Common myeloid progenitor, CD34-positive (primary cell): ENCODE measurements at regions not wholly inside any gene's neighbourhood (a gene's known extent, or its start where the extent isn't known, plus 50 kb on each side); places are given as distances from the start of the nearest gene placed in this dataset.

ENCODE experiments used
- CTCF ChIA-PET: fragments of 350-600 bp; sonication (Branson Sonifier 250); formaldehyde crosslinking; loops from one replicate; lab custom pipeline; 2021; ENCODE audit warnings: antibody characterized with exemption; lab: Charles Lee
- POLR2A ChIA-PET: fragments of 350-600 bp; sonication (Branson Sonifier 250); formaldehyde crosslinking; loops from one replicate; lab custom pipeline; 2021; ENCODE audit warnings: antibody characterized with exemption; lab: Charles Lee
- DNase-seq, 3 donors: peaks; one replicate each; pipeline versions ENCODE4 v3.0.0 to v3.0.0-alpha.2; 2013
- H3K27ac ChIP-seq, 2 experiments: 1 replicate in 1 of 2; 2 replicates in 1 of 2; pipeline ENCODE4 v1.7.0; 2013; ENCODE audit warnings: inconsistent platforms in 2 of 2, low read length in 2 of 2, mild to moderate bottlenecking in 2 of 2, low read depth in 1 of 2, moderate library complexity in 1 of 2; ENCODE audit not compliant: severe bottlenecking in 2 of 2, insufficient read depth in 1 of 2, poor library complexity in 1 of 2
- H3K27me3 ChIP-seq, 5 experiments: replicated peaks in 2 of 5; 1 replicate in 3 of 5; 2 replicates in 2 of 5; pipeline versions ENCODE4 v1.6.1 to v1.7.0; 2013; ENCODE audit warnings: low read length in 4 of 5, mild to moderate bottlenecking in 2 of 5, moderate library complexity in 2 of 5, inconsistent platforms in 1 of 5; ENCODE audit not compliant: insufficient read depth in 5 of 5, control insufficient read depth in 4 of 5
- H3K36me3 ChIP-seq, 4 experiments: 1 replicate in 2 of 4; 2 replicates in 2 of 4; pipeline versions ENCODE4 v1.6.1 to v1.7.0; 2013; ENCODE audit warnings: low read length in 3 of 4, control low read depth in 1 of 4, mild to moderate bottlenecking in 1 of 4; ENCODE audit not compliant: control insufficient read depth in 4 of 4, insufficient read depth in 4 of 4
- H3K4me1 ChIP-seq, 4 experiments: 1 replicate in 3 of 4; 2 replicates in 1 of 4; pipeline versions ENCODE4 v1.6.1 to v1.7.1; 2013; ENCODE audit warnings: low read length in 3 of 4, mild to moderate bottlenecking in 3 of 4, control low read depth in 1 of 4, inconsistent platforms in 1 of 4, moderate library complexity in 1 of 4; ENCODE audit not compliant: control insufficient read depth in 4 of 4, insufficient read depth in 4 of 4; ENCODE audit errors: control extremely low read depth in 1 of 4
- H3K4me3 ChIP-seq, 7 experiments: 1 replicate in 4 of 7; 2 replicates in 3 of 7; pipeline versions ENCODE4 v1.5.1 to v1.7.0; 2013; ENCODE audit warnings: mild to moderate bottlenecking in 7 of 7, low read length in 6 of 7, moderate library complexity in 6 of 7, inconsistent platforms in 2 of 7, low read depth in 2 of 7, control low read depth in 1 of 7; ENCODE audit not compliant: insufficient read depth in 4 of 7, control insufficient read depth in 1 of 7; ENCODE audit errors: extremely low read depth in 1 of 7
- H3K9me3 ChIP-seq, 5 experiments: 1 replicate in 4 of 5; 2 replicates in 1 of 5; pipeline versions ENCODE4 v1.6.1 to v1.7.1; 2013; ENCODE audit warnings: low read length in 4 of 5, mild to moderate bottlenecking in 2 of 5, inconsistent platforms in 1 of 5, low read depth in 1 of 5, moderate library complexity in 1 of 5; ENCODE audit not compliant: control insufficient read depth in 4 of 5, insufficient read depth in 2 of 5; ENCODE audit errors: control extremely low read depth in 1 of 5
- WGBS: methylation state at CpG from one replicate; pipeline ENCODE4 v1.1.5; 2013; ENCODE audit not compliant: insufficient coverage; 5-methylcytosine and 5-hydroxymethylcytosine counted together

GRCh38 chr6:164546263-164546662 lies 763.1 kb downstream of the C6orf118 start:
- CTCF ChIA-PET, result no interaction called here
- no CpG with 5 or more reads among the region's 2 CpGs for WGBS
- H3K4me1 ChIP-seq, result no peaks in the 10 kb centered on the region
- no peak for DNase-seq
- no peaks in the 10 kb centered on the region for H3K9me3 ChIP-seq
- no peaks in the 10 kb centered on the region for H3K27me3 ChIP-seq
- POLR2A ChIA-PET, result no interaction called here
- no peak overlapping the region for H3K4me3 ChIP-seq
- no peaks in the 10 kb centered on the region for H3K36me3 ChIP-seq
- H3K27ac ChIP-seq, result no peak overlapping the region

DNA sequence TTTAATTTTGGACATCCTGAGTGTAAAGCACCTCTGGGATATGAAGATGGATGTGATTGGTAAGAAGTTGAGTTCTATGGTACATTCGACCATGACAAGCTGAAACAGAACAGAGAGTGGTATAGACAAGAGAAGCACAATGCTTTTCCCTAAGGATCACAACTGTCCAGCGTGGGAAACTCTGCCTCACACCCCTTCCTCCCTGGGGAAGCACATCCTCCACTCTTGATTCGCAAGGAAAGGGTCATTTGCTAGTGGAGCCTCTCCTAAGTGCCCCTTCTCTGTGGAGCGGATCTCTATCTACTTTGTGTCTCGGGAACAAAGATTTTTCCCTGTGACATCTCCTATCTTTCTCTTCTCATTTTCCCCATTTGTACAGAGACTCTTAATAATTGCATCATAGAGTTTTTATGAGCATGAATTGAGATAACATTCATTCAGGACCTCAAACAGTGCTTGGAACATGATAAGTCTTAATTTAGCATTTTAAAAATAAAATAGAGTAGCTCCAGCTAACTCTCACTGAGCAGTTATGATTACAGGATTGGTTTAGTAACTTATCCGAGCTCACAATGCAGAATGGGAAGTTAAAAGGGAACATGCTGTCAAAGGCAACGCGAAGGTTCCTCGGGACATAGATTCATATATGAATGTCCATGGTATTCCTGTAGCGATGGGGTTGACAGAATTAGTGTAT lies 775.2 kb downstream of the C6orf118 start:
- ChIA-PET CTCF (no interaction called here), POLR2A (no interaction called here)
- no peaks in the 10 kb centered on the region for H3K4me1 ChIP-seq
- H3K36me3 ChIP-seq, result no peaks in the 10 kb centered on the region
- no peaks in the 10 kb centered on the region for H3K27me3 ChIP-seq
- no peak overlapping the region for H3K27ac ChIP-seq
- H3K4me3 ChIP-seq, result no peak overlapping the region
- no peak for DNase-seq
- WGBS, result 80% methylated on average over 4 of the region's 10 CpGs
- no peaks in the 10 kb centered on the region for H3K9me3 ChIP-seq

DNA sequence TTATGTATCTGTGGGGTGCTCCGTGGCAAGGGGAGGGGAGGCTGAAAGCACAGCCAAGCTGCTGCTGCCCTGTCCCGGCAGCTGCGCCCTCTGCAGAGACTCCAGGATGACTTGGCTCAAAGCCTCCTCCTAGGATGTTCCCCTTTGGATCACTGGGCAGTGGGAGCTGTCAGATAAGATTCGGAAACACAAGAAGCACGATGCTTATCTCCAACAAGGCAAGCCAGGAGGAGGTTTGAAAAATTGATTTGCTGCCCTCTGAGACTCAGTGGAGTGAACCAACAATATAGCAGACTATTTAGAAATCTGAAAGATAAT lies 776.4 kb downstream of the C6orf118 start:
- Histone ChIP-seq H3K4me3 (no peak overlapping the region), H3K36me3 (no peaks in the 10 kb centered on the region), H3K27me3 (no peaks in the 10 kb centered on the region), H3K27ac (no peak overlapping the region), H3K9me3 (no peaks in the 10 kb centered on the region), H3K4me1 (no peaks in the 10 kb centered on the region)
- DNase-seq, result no peak
- 46% methylated on average over 3 of the region's 5 CpGs for WGBS
- POLR2A ChIA-PET, result no interaction called here
- CTCF ChIA-PET, result interaction anchor here (1.5 kb wide), 1 partner anchor 14 kb away, joined by 3 read pairs; no protein-coding TSS in a partner anchor

DNA sequence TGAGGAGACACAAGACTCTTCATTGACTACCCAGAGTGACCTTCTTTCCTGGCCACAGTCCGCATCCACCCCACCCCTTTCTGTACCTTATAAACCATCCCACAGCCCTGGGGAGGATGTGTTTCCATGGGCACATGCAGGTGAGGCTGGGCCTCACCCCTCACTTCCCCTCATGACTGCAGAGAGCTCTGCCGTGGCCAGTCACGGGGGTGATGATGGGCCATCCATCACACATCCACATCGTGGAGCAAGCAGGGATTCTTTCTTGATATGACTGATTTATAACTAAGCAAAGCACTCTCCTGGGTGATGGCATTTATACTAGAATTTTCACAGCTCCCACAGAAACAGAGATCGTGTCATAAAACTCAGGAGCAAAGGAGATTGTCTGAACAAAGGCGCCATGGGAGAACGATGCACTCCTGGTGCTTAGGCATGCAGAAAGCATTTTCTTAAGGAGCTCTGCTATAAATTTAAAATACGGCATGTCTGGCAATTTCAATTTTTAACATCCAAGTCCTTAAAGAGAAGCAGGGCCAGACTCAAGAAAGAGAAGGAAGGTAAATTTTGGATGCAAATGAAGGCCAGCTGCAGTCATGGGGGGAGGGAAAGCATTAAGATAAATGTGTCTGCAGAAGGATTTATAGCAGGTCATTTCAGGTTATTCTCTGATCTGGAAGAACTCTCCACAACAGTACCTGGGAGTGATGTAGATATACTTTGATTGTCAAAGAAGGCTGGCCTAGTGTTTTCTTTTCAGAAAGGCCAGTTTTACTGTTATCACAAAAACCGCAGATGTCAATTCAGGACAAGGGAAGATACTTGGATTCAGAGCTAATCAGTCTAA lies 777.0 kb downstream of the C6orf118 start:
- Histone ChIP-seq H3K27ac (no peak overlapping the region), H3K4me1 (no peaks in the 10 kb centered on the region), H3K9me3 (no peaks in the 10 kb centered on the region), H3K4me3 (no peak overlapping the region), H3K27me3 (no peaks in the 10 kb centered on the region), H3K36me3 (no peaks in the 10 kb centered on the region)
- CTCF ChIA-PET, result interaction anchor here (1.5 kb wide), 1 partner anchor 13 kb away, joined by 3 read pairs; no protein-coding TSS in a partner anchor
- 58% methylated on average over 5 of the region's 9 CpGs for WGBS
- POLR2A ChIA-PET, result no interaction called here
- DNase-seq, result no peak

- Histone ChIP-seq H3K4me3 (no peak overlapping the region), H3K27me3 (no peaks in the 10 kb centered on the region), H3K27ac (no peak overlapping the region), H3K4me1 (no peaks in the 10 kb centered on the region), H3K9me3 (no peaks in the 10 kb centered on the region), H3K36me3 (no peaks in the 10 kb centered on the region)
- 40% methylated on average over 1 of the region's 3 CpGs for WGBS
- no peak for DNase-seq
- ChIA-PET POLR2A (no interaction called here), CTCF (interaction anchor here (1.5 kb wide), 1 partner anchor 12 kb away, joined by 3 read pairs; no protein-coding TSS in a partner anchor)
These were observed 777.7 kb downstream of the C6orf118 start for GRCh38 chr6:164531736-164532135.

- Histone ChIP-seq H3K4me3 (no peak overlapping the region), H3K27me3 (no peaks in the 10 kb centered on the region), H3K27ac (no peak overlapping the region), H3K36me3 (no peaks in the 10 kb centered on the region), H3K9me3 (peaks cover 0 to 4% (median 0%) of the 10 kb centered on the region in 5 experiments), H3K4me1 (no peaks in the 10 kb centered on the region)
- ChIA-PET POLR2A (no interaction called here), CTCF (no interaction called here)
- WGBS, result 91% methylated on average over 3 of the region's 3 CpGs
- no peak for DNase-seq
These were observed 780.9 kb downstream of the C6orf118 start for GRCh38 chr6:164528539-164528938.

DNA sequence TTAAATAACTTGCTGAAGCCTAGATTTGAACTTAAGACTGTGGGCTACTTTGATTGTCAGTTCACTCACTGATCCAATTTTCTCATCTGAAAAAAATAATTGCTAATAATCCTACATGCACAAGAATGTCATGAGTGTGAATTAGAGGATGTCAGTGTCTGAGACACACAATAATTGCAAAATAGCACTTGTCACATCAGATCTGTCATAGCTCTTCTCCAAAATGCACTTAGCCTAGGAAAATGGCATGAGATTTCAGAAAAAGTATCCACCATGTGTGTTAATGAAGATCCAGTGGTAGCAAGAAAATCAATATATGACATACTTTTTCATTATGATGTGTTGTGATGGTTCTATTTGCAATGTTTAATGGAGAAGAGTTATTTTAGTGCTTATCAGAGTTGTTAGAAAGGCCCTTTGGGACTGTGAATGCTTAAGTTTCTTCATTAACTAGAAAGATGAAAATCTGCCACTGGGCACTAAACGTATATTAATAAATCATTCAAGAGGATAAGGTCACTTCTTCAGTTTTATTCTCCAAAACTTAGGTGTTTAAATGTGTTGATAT lies 786.2 kb downstream of the C6orf118 start:
- H3K4me3 ChIP-seq, result no peak overlapping the region
- H3K36me3 ChIP-seq, result no peaks in the 10 kb centered on the region
- no peaks in the 10 kb centered on the region for H3K4me1 ChIP-seq
- H3K27ac ChIP-seq, result no peak overlapping the region
- no peak for DNase-seq
- no peaks in the 10 kb centered on the region for H3K27me3 ChIP-seq
- WGBS, result no CpG with 5 or more reads among the region's 1 CpG
- peaks cover 0 to 6% (median 0%) of the 10 kb centered on the region in 5 experiments for H3K9me3 ChIP-seq
- CTCF ChIA-PET, result no interaction called here
- POLR2A ChIA-PET, result no interaction called here
